HepG2 (cell line): ENCODE measurements at regions not wholly inside any gene's neighbourhood (a gene's known extent, or its start where the extent isn't known, plus 50 kb on each side); places are given as distances from the start of the nearest gene placed in this dataset.
A peak's percentile ranks its signal among the peaks of the same experiment; 100 is the strongest.

Source experiments
- ATAC-seq: fragments of 200-7000 bp; cut with Tn5 transposase; 3 replicates; pipeline ENCODE4 v1.9.1; 2020; ENCODE audit warnings: mild to moderate bottlenecking, moderate library complexity
- BruUV-seq: library from RNA; stranded (reverse); fragments of 400-500 nt; replicated peaks from 2 replicates; lab custom pipeline; 2021; lab: Mats Ljungman, UMichigan
- CTCF ChIA-PET: fragments of 300-600 bp; formaldehyde crosslinking; extraction: SDS; loops from one replicate; lab custom pipeline; 2021; ENCODE audit warnings: low total read pairs, inconsistent platforms, low intra/inter-chr PET ratio; lab: Yijun Ruan, JAX
- POLR2A ChIA-PET: fragments of 350-600 bp; sonication (Branson Sonifier 250); formaldehyde crosslinking; loops from one replicate; lab custom pipeline; 2020; ENCODE audit warnings: antibody characterized with exemption, inconsistent platforms; lab: Yijun Ruan, JAX
- DNase-seq: peaks from one replicate; pipeline ENCODE4 v3.0.0-alpha.2; 2015; ENCODE audit warnings: low spot score
- FAIRE-seq: peaks from 3 replicates; lab custom pipeline; 2011; peaks lifted over from hg19 to GRCh38; lab: Jason Lieb, UNC
- H2AFZ ChIP-seq: one replicate; pipeline ENCODE4 v1.6.1; 2011; ENCODE audit warnings: low read length, inconsistent platforms
- H3K27ac ChIP-seq: fragments of 300-600 bp; 3 replicates; pipeline ENCODE4 v1.8.0; 2011; ENCODE audit warnings: mixed run types, mild to moderate bottlenecking, mixed read lengths, low read length, inconsistent platforms; ENCODE audit not compliant: insufficient read depth; ENCODE audit errors: extremely low read length
- H3K27me3 ChIP-seq, 2 experiments: fragments of 200-600 bp in 1 of 2; 2 replicates in 1 of 2; 3 replicates in 1 of 2; pipeline versions ENCODE4 v1.6.0 to v1.8.0; 2011; ENCODE audit warnings: low read length in 2 of 2, mild to moderate bottlenecking in 2 of 2, moderate library complexity in 2 of 2, inconsistent platforms in 1 of 2; ENCODE audit not compliant: insufficient read depth in 2 of 2, control insufficient read depth in 1 of 2
- H3K36me3 ChIP-seq, 2 experiments: fragments of 200-600 bp in 1 of 2; replicated peaks in 1 of 2; 2 replicates in 1 of 2; 3 replicates in 1 of 2; pipeline versions ENCODE4 v1.5.1 to v1.8.0; 2011; ENCODE audit warnings: low read length in 2 of 2, inconsistent platforms in 1 of 2; ENCODE audit not compliant: insufficient read depth in 2 of 2, control insufficient read depth in 1 of 2
- H3K4me1 ChIP-seq: 2 replicates; pipeline ENCODE4 v1.5.1; 2012; ENCODE audit warnings: low read length, inconsistent platforms; ENCODE audit not compliant: insufficient read depth
- H3K4me2 ChIP-seq: 2 replicates; pipeline ENCODE4 v1.6.0; 2011; ENCODE audit warnings: low read depth, low read length, inconsistent platforms
- H3K4me3 ChIP-seq, 3 experiments: fragments of 200-600 bp in 1 of 3; sonication (generic), shearing (Covaris generic) in 1 of 3; replicated peaks in 1 of 3; 2 replicates each; pipeline ENCODE4 v1.5.1; 2011 to 2016; ENCODE audit warnings: low read length in 3 of 3, inconsistent platforms in 2 of 3, low read depth in 2 of 3, mild to moderate bottlenecking in 2 of 3, control low read depth in 1 of 3, mixed read lengths in 1 of 3; ENCODE audit not compliant: insufficient read depth in 1 of 3
- H3K79me2 ChIP-seq: one replicate; pipeline ENCODE4 v1.6.1; 2011; ENCODE audit warnings: low read length, inconsistent platforms; ENCODE audit not compliant: insufficient read depth
- H3K9ac ChIP-seq: 2 replicates; pipeline ENCODE4 v1.6.0; 2011; ENCODE audit warnings: mild to moderate bottlenecking, low read depth, low read length, inconsistent platforms; ENCODE audit not compliant: insufficient read depth
- H3K9me3 ChIP-seq: 2 replicates; pipeline ENCODE4 v1.5.1; 2012; ENCODE audit warnings: mild to moderate bottlenecking, low read length
- H4K20me1 ChIP-seq: 2 replicates; pipeline ENCODE4 v1.6.0; 2011; ENCODE audit warnings: inconsistent platforms, mild to moderate bottlenecking, low read length, moderate library complexity; ENCODE audit not compliant: insufficient read depth
- ATRX ChIP-seq: sonication (generic); formaldehyde crosslinking; IDR thresholded peaks from 2 replicates; pipeline ENCODE4 v1.4.0; 2020; ENCODE audit warnings: missing genetic modification reagents, borderline replicate concordance
- HDAC2 ChIP-seq: sonication (generic); formaldehyde crosslinking; IDR thresholded peaks from 2 replicates; pipeline ENCODE4 v1.4.0; 2020; ENCODE audit warnings: missing genetic modification reagents
- HNRNPL ChIP-seq: fragments of 200-400 bp; formaldehyde crosslinking; IDR thresholded peaks from 2 replicates; pipeline ENCODE4 v1.6.1; 2017; ENCODE audit warnings: mild to moderate bottlenecking, low read depth, low read length
- MAFF ChIP-seq: IDR thresholded peaks from 2 replicates; pipeline ENCODE4 v1.6.1; 2011; ENCODE audit warnings: low read depth, low read length, improper control_type of control experiment
- MAFK ChIP-seq, 2 experiments: IDR thresholded peaks in 1 of 2; conservative IDR thresholded peaks in 1 of 2; 2 replicates each; pipeline ENCODE4 v1.6.1; 2011; ENCODE audit warnings: improper control_type of control experiment in 2 of 2, low read length in 2 of 2
- MAZ ChIP-seq, 2 experiments: sonication (generic) in 1 of 2; formaldehyde crosslinking in 1 of 2; IDR thresholded peaks; 2 replicates each; pipeline versions ENCODE4 v1.5.0 to v1.6.1; 2012 to 2020; ENCODE audit warnings: low read depth in 2 of 2, mild to moderate bottlenecking in 2 of 2, borderline replicate concordance in 1 of 2, improper control_type of control experiment in 1 of 2, low read length in 1 of 2, missing genetic modification reagents in 1 of 2, moderate library complexity in 1 of 2
- RFX5 ChIP-seq: IDR thresholded peaks from 2 replicates; pipeline ENCODE4 v1.6.1; 2011; ENCODE audit warnings: low read depth, low read length, improper control_type of control experiment
- SETDB1 ChIP-seq: sonication (generic); formaldehyde crosslinking; IDR thresholded peaks from 2 replicates; pipeline ENCODE4 v1.5.1; 2020; ENCODE audit warnings: missing genetic modification reagents, mild to moderate bottlenecking, borderline replicate concordance
- SPEN ChIP-seq: sonication (generic); formaldehyde crosslinking; IDR thresholded peaks from 2 replicates; pipeline ENCODE4 v1.5.1; 2020; ENCODE audit warnings: low read depth, mild to moderate bottlenecking, missing genetic modification reagents
- TRAFD1 ChIP-seq: sonication (generic); formaldehyde crosslinking; IDR thresholded peaks from 2 replicates; pipeline ENCODE4 v1.5.1; 2020; ENCODE audit warnings: missing genetic modification reagents, mild to moderate bottlenecking, borderline replicate concordance
- TRIM22 ChIP-seq: fragments of 450-650 bp; IDR thresholded peaks from 2 replicates; pipeline ENCODE4 v1.6.1; 2017
- ZFP90 ChIP-seq: sonication (generic); formaldehyde crosslinking; IDR thresholded peaks from 2 replicates; pipeline ENCODE4 v1.8.0; 2022; ENCODE audit warnings: missing genetic modification reagents, mild to moderate bottlenecking, inconsistent platforms, borderline replicate concordance
- ZNF737 ChIP-seq: sonication (generic); formaldehyde crosslinking; IDR thresholded peaks from 2 replicates; pipeline ENCODE4 v1.5.0; 2020; ENCODE audit warnings: missing genetic modification reagents, mild to moderate bottlenecking, borderline replicate concordance
- WGBS: methylation state at CpG from one replicate; pipeline ENCODE4 v1.1.6; 2017; ENCODE audit warnings: low lambda C conversion rate; 5-methylcytosine and 5-hydroxymethylcytosine counted together
- in situ Hi-C: cut with HindIII; loops from 2 replicates; pipeline ENCODE4 v1.10.0; 2017; ENCODE audit warnings: low pct_unique_long_range_greater_than_20kb; ENCODE audit not compliant: extremely low pct_ligation_motif_present
- intact Hi-C: fragments of 100-400 bp; cut with micrococcal nuclease; formaldehyde crosslinking; loops from one replicate; pipeline ENCODE4 v1.10.0; 2022; ENCODE audit not compliant: unreplicated experiment
- TF ChIP-seq, protein P1 (sequence below): sonication (generic); formaldehyde crosslinking; conservative IDR thresholded peaks from 2 replicates; pipeline ENCODE4 v1.4.0; 2020; ENCODE audit warnings: missing genetic modification reagents
- TF ChIP-seq, protein P2 (sequence below): sonication (generic); formaldehyde crosslinking; IDR thresholded peaks from 2 replicates; pipeline ENCODE4 v1.4.0; 2020; ENCODE audit warnings: missing genetic modification reagents

GRCh38 chr3:184642631-184643285 lies 69.1 kb downstream of the MAGEF1 start (continued):
- TF ChIP-seq HNRNPL, result no peak
- TF ChIP-seq, all 625 proteins: peak for 0

GRCh38 chr3:184641430-184641829 lies 70.4 kb downstream of the MAGEF1 start:
- FAIRE-seq (no peak), DNase-seq (no peak), ATAC-seq (no peak)
- TF ChIP-seq SETDB1 (CRISPR knock-in tag), result no peak
- TF ChIP-seq, protein P1, sequence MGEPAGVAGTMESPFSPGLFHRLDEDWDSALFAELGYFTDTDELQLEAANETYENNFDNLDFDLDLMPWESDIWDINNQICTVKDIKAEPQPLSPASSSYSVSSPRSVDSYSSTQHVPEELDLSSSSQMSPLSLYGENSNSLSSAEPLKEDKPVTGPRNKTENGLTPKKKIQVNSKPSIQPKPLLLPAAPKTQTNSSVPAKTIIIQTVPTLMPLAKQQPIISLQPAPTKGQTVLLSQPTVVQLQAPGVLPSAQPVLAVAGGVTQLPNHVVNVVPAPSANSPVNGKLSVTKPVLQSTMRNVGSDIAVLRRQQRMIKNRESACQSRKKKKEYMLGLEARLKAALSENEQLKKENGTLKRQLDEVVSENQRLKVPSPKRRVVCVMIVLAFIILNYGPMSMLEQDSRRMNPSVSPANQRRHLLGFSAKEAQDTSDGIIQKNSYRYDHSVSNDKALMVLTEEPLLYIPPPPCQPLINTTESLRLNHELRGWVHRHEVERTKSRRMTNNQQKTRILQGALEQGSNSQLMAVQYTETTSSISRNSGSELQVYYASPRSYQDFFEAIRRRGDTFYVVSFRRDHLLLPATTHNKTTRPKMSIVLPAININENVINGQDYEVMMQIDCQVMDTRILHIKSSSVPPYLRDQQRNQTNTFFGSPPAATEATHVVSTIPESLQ (CRISPR knock-in tag), result no peak
- no peak for TF ChIP-seq TRIM22
- no peak for TF ChIP-seq ZNF737 (CRISPR knock-in tag)
- peak; percentile 43; the same call in 1 of the 2 replicates for TF ChIP-seq MAFF
- no peak for TF ChIP-seq ATRX
- no peak for TF ChIP-seq RFX5
- peak in 1 of 2 experiments; percentile 69; a peak in 2 of 4 replicates for TF ChIP-seq MAFK (conservative IDR thresholded peaks at IDR 0.05 in 1 of 2, IDR thresholded peaks at IDR 0.05 in 1 of 2; ENCODE audit: low read length in 2 of 2)
- TF ChIP-seq SPEN (CRISPR knock-in tag), result no peak
- no peak for TF ChIP-seq HDAC2 (CRISPR knock-in tag)
- no peak for TF ChIP-seq TRAFD1 (CRISPR knock-in tag)
- no peak for TF ChIP-seq MAZ (IDR thresholded peaks at IDR 0.05; ENCODE audit: borderline replicate concordance, low read depth, low read length)
- no peak for TF ChIP-seq MAZ (CRISPR knock-in tag; IDR thresholded peaks at IDR 0.05; ENCODE audit: low read depth)
- no peak for TF ChIP-seq ZFP90 (CRISPR knock-in tag)
- TF ChIP-seq, protein P2, sequence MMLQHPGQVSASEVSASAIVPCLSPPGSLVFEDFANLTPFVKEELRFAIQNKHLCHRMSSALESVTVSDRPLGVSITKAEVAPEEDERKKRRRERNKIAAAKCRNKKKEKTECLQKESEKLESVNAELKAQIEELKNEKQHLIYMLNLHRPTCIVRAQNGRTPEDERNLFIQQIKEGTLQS, result no peak
- H3K79me2 ChIP-seq, result no peaks in the 10 kb centered on the region
- no peak overlapping the region for H2AFZ ChIP-seq
- H3K4me2 ChIP-seq, result no peak overlapping the region
- no peaks in the 10 kb centered on the region for H4K20me1 ChIP-seq
- H3K9me3 ChIP-seq, result no peaks in the 10 kb centered on the region
- no peak overlapping the region for H3K9ac ChIP-seq
- POLR2A ChIA-PET, result no interaction called here
- no peaks in the 10 kb centered on the region for H3K36me3 ChIP-seq
- BruUV-seq, result no TSS peak
- H3K27ac ChIP-seq, result no peak overlapping the region
- CTCF ChIA-PET, result no interaction called here
- no peak overlapping the region for H3K4me3 ChIP-seq
- H3K4me1 ChIP-seq, result peaks cover 8% of the 10 kb centered on the region; the same call in 1 of the 2 replicates
- H3K27me3 ChIP-seq, result peaks cover 0 to 29% of the 10 kb centered on the region in 2 experiments; a peak in 2 of 5 replicates
- intact Hi-C loops, result no loop called here
- WGBS, result 18% methylated on average over 5 of the region's 8 CpGs
- in situ Hi-C loops, result no loop called here
